Breast epithelium (tissue), 4 donors: ENCODE measurements at regions not wholly inside any gene's neighbourhood (a gene's known extent, or its start where the extent isn't known, plus 50 kb on each side); places are given as distances from the start of the nearest gene placed in this dataset.

Experiments
- DNase-seq, 2 donors: peaks; one replicate each; pipeline ENCODE4 v3.0.0-alpha.2; 2019; ENCODE audit warnings: low spot score in 2 of 2
- H3K27ac ChIP-seq, 2 donors: fragments of 200-600 bp; sonication (generic) in 1 of 2; one replicate each; pipeline ENCODE4 v1.5.1; 2016 to 2019; ENCODE audit warnings: mild to moderate bottlenecking in 1 of 2
- H3K27me3 ChIP-seq, 2 donors: fragments of 200-600 bp; sonication (generic) in 1 of 2; one replicate each; pipeline versions ENCODE4 v1.5.1 to v1.6.0; 2017 to 2019; ENCODE audit warnings: control low read depth in 1 of 2, mild to moderate bottlenecking in 1 of 2
- H3K36me3 ChIP-seq: fragments of 200-600 bp; one replicate; pipeline ENCODE4 v1.5.1; 2019
- H3K4me1 ChIP-seq, 2 donors: fragments of 200-600 bp; sonication (generic); one replicate each; pipeline ENCODE4 v1.5.1; 2016 to 2019; ENCODE audit warnings: control low read depth in 1 of 2
- H3K4me3 ChIP-seq, 3 donors: fragments of 200-600 bp; sonication (generic); 1 replicate in 2 of 3; 2 replicates in 1 of 3; pipeline ENCODE4 v1.5.1; 2016 to 2019; ENCODE audit warnings: mild to moderate bottlenecking in 3 of 3, moderate library complexity in 2 of 3
- H3K9me3 ChIP-seq, 2 donors: fragments of 200-600 bp; sonication (generic) in 1 of 2; one replicate each; pipeline ENCODE4 v1.5.1; 2016 to 2019; ENCODE audit warnings: control low read depth in 1 of 2
- CTCF ChIP-seq, 3 donors: fragments of 450-650 bp; IDR thresholded peaks; one replicate each; pipeline ENCODE4 v1.5.1; 2016 to 2017; ENCODE audit warnings: antibody characterized with exemption in 3 of 3, mild to moderate bottlenecking in 3 of 3, moderate library complexity in 3 of 3
- POLR2A ChIP-seq: fragments of 450-650 bp; IDR thresholded peaks from one replicate; pipeline ENCODE4 v1.6.1; 2016; ENCODE audit warnings: antibody characterized with exemption, mild to moderate bottlenecking, moderate library complexity
- POLR2AphosphoS5 ChIP-seq, 3 donors: sonication (generic); formaldehyde crosslinking; IDR thresholded peaks; one replicate each; pipeline ENCODE4 v1.6.1; 2017; ENCODE audit warnings: antibody characterized with exemption in 3 of 3
- intact Hi-C: fragments of 100-400 bp; cut with DNase I; formaldehyde crosslinking; loops from one replicate; pipeline ENCODE4 v1.15.1; 2023; ENCODE audit warnings: low total_unique reads

DNA sequence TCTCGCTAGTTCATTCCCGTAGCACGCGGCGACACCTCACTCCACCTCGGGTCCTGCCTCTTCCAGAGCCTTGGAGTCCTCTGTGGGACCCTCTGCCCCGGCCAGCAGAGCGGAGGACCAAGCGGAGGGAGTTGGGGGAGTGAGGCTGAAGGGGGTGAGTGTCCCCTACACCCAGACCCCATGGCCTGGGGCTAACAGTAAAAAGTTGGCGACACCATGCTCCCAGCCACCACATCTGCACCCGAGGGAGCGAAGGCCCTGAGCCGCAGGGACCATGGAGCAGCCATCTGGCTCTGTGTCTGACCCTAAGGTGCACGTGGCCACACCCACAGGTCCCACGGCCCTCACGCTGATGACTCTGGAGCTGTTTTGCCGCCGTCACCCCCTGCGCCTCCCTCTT, 293.8 kb downstream of the BRD1 start:
- Histone ChIP-seq H3K27me3 (peaks cover 0 to 59% of the 10 kb centered on the region in 2 donors), H3K27ac (no peak overlapping the region), H3K36me3 (no peaks in the 10 kb centered on the region), H3K4me1 (no peaks in the 10 kb centered on the region), H3K4me3 (no peak overlapping the region), H3K9me3 (no peaks in the 10 kb centered on the region)
- DNase-seq: no peak
- no peak for TF ChIP-seq CTCF (IDR thresholded peaks at IDR 0.05)
- no peak for TF ChIP-seq POLR2A
- TF ChIP-seq POLR2AphosphoS5 (IDR thresholded peaks at IDR 0.05): no peak
- intact Hi-C loops: no loop called here

- Histone ChIP-seq H3K4me3 (no peak overlapping the region), H3K36me3 (no peaks in the 10 kb centered on the region), H3K27me3 (peaks cover 0 to 55% of the 10 kb centered on the region in 2 donors), H3K27ac (no peak overlapping the region), H3K4me1 (no peaks in the 10 kb centered on the region), H3K9me3 (no peaks in the 10 kb centered on the region)
- intact Hi-C loops: no loop called here
- no peak for DNase-seq
- TF ChIP-seq CTCF (IDR thresholded peaks at IDR 0.05) (no peak), POLR2A (no peak), POLR2AphosphoS5 (IDR thresholded peaks at IDR 0.05) (no peak)
These were observed 294.5 kb downstream of the BRD1 start for GRCh38 chr22:49532869-49533802.

- intact Hi-C loops: no loop called here
- no peak for DNase-seq
- no peaks in the 10 kb centered on the region for H3K9me3 ChIP-seq
- peaks cover 0 to 53% of the 10 kb centered on the region in 2 donors for H3K27me3 ChIP-seq
- H3K4me1 ChIP-seq: no peaks in the 10 kb centered on the region
- H3K36me3 ChIP-seq: no peaks in the 10 kb centered on the region
- H3K4me3 ChIP-seq: no peak overlapping the region
- no peak overlapping the region for H3K27ac ChIP-seq
- TF ChIP-seq POLR2A (no peak), POLR2AphosphoS5 (IDR thresholded peaks at IDR 0.05) (no peak), CTCF (IDR thresholded peaks at IDR 0.05) (no peak)
These were observed 296.3 kb downstream of the BRD1 start for GRCh38 chr22:49531368-49531791.

- no peak for TF ChIP-seq POLR2AphosphoS5 (IDR thresholded peaks at IDR 0.05)
- TF ChIP-seq POLR2A: no peak
- TF ChIP-seq CTCF (IDR thresholded peaks at IDR 0.05): no peak
- H3K9me3 ChIP-seq: no peaks in the 10 kb centered on the region
- DNase-seq: no peak
- no peak overlapping the region for H3K4me3 ChIP-seq
- no peak overlapping the region for H3K27ac ChIP-seq
- H3K36me3 ChIP-seq: no peaks in the 10 kb centered on the region
- peaks cover 0 to 53% of the 10 kb centered on the region in 2 donors for H3K27me3 ChIP-seq
- no peaks in the 10 kb centered on the region for H3K4me1 ChIP-seq
- intact Hi-C loops: no loop called here
These were observed 296.9 kb downstream of the BRD1 start for GRCh38 chr22:49530671-49531367.

GRCh38 chr22:49528420-49528720, 299.3 kb downstream of the BRD1 start:
- Histone ChIP-seq H3K27me3 (peaks cover 0 to 45% of the 10 kb centered on the region in 2 donors), H3K4me3 (no peak overlapping the region)

More at GRCh38 chr22:49528420-49528720, 299.3 kb downstream of the BRD1 start:
- no peaks in the 10 kb centered on the region for H3K4me1 ChIP-seq
- no peaks in the 10 kb centered on the region for H3K9me3 ChIP-seq
- TF ChIP-seq CTCF (IDR thresholded peaks at IDR 0.05): no peak
- no peak for TF ChIP-seq POLR2AphosphoS5 (IDR thresholded peaks at IDR 0.05)
- no peak for TF ChIP-seq POLR2A
- intact Hi-C loops: no loop called here
- H3K36me3 ChIP-seq: no peaks in the 10 kb centered on the region
- DNase-seq: no peak
- no peak overlapping the region for H3K27ac ChIP-seq
